Stimulated activated CD8-positive, alpha-beta memory T cell treated with anti-CD3 and anti-CD28 coated beads, Interleukin-2, amount 100 ng/mL, for 1 hour (primary cell): ENCODE measurements at regions not wholly inside any gene's neighbourhood (a gene's known extent, or its start where the extent isn't known, plus 50 kb on each side); places are given as distances from the start of the nearest gene placed in this dataset.

ENCODE experiments used
- DNase-seq, 2 donors: peaks; one replicate each; pipeline ENCODE4 v3.0.0-alpha.2; 2020; ENCODE audit warnings: low read depth in 2 of 2

GRCh38 chr21:25330266-25330665 lies 277.0 kb downstream of the MRPL39 start:
- no peak for DNase-seq

GRCh38 chr21:25329227-25329825 lies 278.0 kb downstream of the MRPL39 start:
- DNase-seq, result no peak

GRCh38 chr21:25328736-25329135 lies 278.5 kb downstream of the MRPL39 start:
- no peak for DNase-seq

GRCh38 chr21:25326181-25326580 lies 281.1 kb downstream of the MRPL39 start:
- no peak for DNase-seq

GRCh38 chr21:25324666-25325065 lies 282.6 kb downstream of the MRPL39 start:
- no peak for DNase-seq

GRCh38 chr21:25323356-25323949 lies 283.8 kb downstream of the MRPL39 start:
- DNase-seq, result no peak

- no peak for DNase-seq
Measured at GRCh38 chr21:25314247-25314646, 293.0 kb downstream of the MRPL39 start.

- DNase-seq, result no peak
Measured at GRCh38 chr21:25313829-25314228, 293.5 kb downstream of the MRPL39 start.

- DNase-seq, result no peak
Measured at GRCh38 chr21:25307489-25307888, 299.8 kb downstream of the MRPL39 start.

- no peak for DNase-seq
Measured at GRCh38 chr21:25304611-25305010, 302.7 kb downstream of the MRPL39 start.

- no peak for DNase-seq
Measured at GRCh38 chr21:25300632-25301031, 306.6 kb downstream of the MRPL39 start.

- DNase-seq, result no peak
Measured at GRCh38 chr21:25298512-25299491, 308.5 kb downstream of the MRPL39 start.

GRCh38 chr21:25297117-25297516 lies 310.2 kb downstream of the MRPL39 start:
- DNase-seq, result no peak

- DNase-seq, result no peak
Measured at GRCh38 chr21:25296252-25296651, 311.0 kb downstream of the MRPL39 start.

- DNase-seq, result no peak
Measured at GRCh38 chr21:25292396-25292795, 314.9 kb downstream of the MRPL39 start.

GRCh38 chr21:25283720-25284119 lies 323.6 kb downstream of the MRPL39 start:
- no peak for DNase-seq

- no peak for DNase-seq
Measured at GRCh38 chr21:25281134-25281533, 326.1 kb downstream of the MRPL39 start.

- DNase-seq, result no peak
Measured at GRCh38 chr21:25280061-25280460, 327.2 kb downstream of the MRPL39 start.

GRCh38 chr21:25273959-25274358 lies 333.3 kb downstream of the MRPL39 start:
- DNase-seq, result no peak

GRCh38 chr21:25254491-25255174 lies 352.6 kb downstream of the MRPL39 start:
- no peak for DNase-seq

- DNase-seq, result no peak
Measured at GRCh38 chr21:25246546-25246945, 360.7 kb downstream of the MRPL39 start.

- no peak for DNase-seq
Measured at GRCh38 chr21:25244735-25245134, 362.5 kb downstream of the MRPL39 start.
